ENCODE measurements at regions not wholly inside any gene's neighbourhood (a gene's known extent, or its start where the extent isn't known, plus 50 kb on each side); places are given as distances from the start of the nearest gene placed in this dataset.

DNA sequence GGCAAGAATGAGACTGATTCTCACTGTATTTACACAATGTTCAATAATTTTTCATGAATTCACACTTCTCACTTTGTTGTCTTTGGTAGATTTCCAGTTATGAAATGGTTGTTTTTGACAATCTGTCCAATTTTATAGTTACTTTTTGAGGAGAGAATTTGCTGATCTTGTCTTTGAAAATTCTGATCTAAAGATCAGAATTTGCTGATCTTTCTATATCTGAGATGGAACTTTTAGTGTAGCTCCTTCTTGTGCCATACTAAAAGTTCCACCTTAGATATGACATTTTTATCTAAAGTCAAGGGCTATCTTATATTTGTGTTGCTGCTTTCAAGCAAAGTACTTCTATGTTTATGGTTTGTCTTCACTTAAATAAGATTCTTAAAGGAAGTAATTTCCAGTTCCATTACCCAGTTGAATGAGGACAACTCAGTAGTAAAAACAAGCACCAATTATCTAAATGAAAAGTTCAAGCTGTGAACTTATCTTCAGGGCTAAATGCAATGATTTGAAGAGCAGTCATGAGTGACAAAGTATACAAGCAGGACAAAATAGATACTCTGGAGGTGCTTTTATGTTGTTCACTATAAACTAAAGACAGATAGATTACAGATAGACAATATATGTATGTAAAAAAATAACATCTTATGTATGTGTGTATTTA lies 76.4 kb upstream of the FOXG1 start:
- CTCF ChIA-PET: no interaction called here
- POLR2A ChIA-PET: no interaction called here

DNA sequence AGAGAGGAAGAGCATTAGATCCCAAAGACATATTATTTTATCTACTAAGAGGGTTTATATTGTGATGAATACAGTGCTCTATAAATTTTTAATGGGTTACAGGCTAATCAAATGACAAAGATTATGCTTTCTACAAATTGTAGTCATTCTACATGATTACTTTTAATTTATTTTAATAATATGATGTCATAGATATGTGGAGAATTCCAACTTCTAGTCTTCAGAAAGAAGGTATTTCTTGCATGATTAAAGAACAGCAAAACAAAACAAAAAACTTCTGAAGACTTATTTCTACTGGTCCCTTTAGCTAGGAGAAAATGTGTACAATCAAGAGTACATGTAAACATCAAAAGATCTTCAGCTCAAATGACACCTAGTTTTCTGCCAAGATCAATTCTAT lies 71.5 kb upstream of the FOXG1 start:
- ChIA-PET CTCF (no interaction called here), POLR2A (no interaction called here)

DNA sequence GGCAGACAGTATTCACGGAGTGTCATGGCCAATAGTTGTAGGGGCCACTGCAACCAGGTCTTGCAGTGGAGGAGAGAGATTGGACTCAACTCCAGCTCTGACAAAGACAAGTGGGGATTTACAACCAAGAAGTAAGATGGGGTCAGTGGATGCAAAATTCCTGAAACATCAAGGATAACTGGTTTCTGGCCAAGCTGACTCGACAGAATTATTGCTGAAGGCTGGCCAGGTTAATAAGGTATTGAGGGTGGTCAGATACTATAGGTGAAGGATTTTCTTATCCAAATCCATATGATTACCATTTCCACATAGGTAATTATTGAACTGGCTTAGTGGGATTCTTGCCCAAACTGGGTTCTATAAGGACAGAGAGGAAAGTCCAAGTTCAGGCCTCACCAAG lies 64.9 kb upstream of the FOXG1 start:
- CTCF ChIA-PET: no interaction called here
- POLR2A ChIA-PET: no interaction called here

DNA sequence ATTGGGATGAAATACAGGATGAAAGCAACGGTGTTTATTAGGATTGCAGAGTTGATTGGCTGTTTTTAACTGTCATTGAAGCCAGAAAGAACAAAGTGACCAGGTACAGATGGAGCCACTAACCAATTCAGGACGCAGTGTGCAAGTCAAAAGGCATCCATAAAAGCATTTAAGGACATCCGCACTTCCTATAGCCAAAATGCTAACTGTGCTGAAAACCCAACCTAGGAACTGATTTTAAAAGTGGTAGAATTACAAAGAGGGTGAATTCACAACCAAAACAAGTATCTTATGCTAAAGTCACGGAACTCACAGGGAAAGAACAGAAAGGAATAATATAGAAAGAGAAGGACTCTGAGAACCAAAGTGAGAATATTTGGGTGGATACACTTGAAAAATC lies 63.1 kb upstream of the FOXG1 start:
- POLR2A ChIA-PET: no interaction called here
- CTCF ChIA-PET: no interaction called here

DNA sequence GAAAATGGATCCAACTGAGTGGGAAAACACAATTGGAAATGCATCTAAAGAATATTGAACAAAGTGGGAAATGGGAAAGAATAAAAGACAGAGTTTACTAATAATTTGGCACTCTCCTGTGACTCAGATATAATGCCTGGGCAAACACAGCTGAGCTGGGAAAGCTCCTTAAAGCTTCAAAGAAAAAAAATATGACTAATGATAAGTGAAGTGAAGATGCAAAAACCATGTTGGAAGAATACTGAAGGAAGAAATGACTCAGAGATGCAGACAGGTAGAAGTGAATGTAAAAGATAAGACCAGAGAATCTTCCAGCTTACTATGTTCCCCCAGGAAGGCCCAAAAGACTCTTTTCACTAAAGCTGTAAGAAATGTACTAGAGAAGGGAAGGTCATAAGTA lies 62.4 kb upstream of the FOXG1 start:
- ChIA-PET CTCF (no interaction called here), POLR2A (no interaction called here)

DNA sequence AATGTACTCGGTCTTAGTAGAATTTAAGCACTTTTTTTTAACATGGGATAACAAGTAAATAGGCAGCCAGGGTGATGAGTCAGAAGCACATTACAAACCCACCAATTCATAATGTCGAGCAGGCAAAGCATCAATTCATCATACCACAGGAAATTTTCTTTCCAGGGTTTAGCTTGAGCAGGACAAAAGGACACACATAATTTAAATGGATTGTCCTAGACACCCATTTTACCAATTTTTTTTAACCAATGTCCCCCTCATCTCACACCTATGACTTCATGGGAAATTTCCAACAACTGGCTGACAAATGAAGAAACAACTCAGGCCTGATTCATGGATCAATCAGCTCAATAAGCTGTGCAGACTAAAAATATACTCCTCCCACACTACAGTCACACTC lies 58.8 kb upstream of the FOXG1 start:
- ChIA-PET POLR2A (no interaction called here), CTCF (interaction anchor here (0.6 kb wide), 1 partner anchor 52 kb away, joined by 7 read pairs; no protein-coding TSS in a partner anchor)

DNA sequence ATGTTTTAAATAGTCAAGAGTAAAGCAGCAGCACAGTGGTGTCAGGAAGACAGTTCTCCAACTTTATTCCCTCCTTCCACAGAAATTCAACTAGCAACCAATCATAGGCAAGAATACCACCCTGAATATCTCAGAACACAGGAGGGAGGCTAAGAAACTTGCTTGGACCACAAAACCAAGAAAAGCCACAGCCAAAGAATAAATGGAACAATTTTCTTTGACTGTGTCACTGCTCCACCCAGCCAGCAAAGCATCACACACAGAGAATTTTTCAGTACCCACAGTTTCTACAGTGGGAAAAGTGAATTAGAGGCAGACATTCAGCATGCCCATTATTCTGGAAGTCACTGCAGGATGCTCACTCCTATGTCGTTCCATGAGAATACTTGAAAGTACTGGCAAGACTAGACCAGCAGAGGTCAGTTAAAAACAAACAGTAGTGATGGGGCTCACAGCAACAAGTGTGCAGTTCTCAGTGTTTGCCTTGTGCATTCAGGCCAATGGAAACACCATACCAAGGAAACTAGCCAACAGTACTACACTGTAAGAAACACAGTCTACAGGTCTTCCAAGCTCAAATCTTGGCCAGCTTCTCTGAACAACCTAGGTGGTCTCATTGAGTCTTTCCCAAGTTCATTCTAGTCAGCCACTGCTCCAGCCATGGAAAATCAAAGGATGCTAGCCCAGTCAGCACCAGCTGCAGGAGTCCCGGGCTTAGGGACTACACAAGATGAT lies 56.8 kb upstream of the FOXG1 start:
- CTCF ChIA-PET: no interaction called here

More for the DNA sequence above, 56.8 kb upstream of the FOXG1 start:
- POLR2A ChIA-PET: no interaction called here
